ENCODE measurements at regions not wholly inside any gene's neighbourhood (a gene's known extent, or its start where the extent isn't known, plus 50 kb on each side); places are given as distances from the start of the nearest gene placed in this dataset.

DNA sequence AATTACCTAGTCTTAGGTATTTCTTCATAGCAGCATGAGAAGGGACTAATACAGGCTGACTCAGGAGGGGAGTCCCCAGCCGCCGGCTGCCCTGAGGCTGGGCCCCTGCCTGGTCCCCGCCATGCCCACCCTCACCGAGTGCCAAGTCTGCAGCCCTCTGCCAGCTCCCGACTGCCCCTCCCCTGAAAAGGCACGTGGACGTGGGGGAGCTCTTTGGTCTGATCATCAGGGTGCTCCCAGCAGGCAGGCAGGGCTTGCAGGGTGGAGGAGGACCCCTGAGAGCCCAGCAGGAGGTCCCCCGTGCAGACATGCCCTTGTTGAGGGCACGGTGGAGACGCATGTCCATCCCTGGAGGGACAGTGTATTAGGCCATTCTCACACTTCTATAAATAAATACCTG, 110.9 kb downstream of the UNCX start:
- no peaks in the 10 kb centered on the region for H3K79me2 ChIP-seq (ENCODE audit: insufficient read depth, low read length)
- no peaks in the 10 kb centered on the region for H3K36me3 ChIP-seq (ENCODE audit: insufficient read depth, low read length)
- no peak overlapping the region for H3K4me3 ChIP-seq (ENCODE audit: low read depth in 1 of 2, low read length in 2 of 2)
- no peak overlapping the region for H3K27ac ChIP-seq (ENCODE audit: low read length)
- H4K20me1 ChIP-seq (ENCODE audit: insufficient read depth, low read length) = no peaks in the 10 kb centered on the region
- no peak for TF ChIP-seq EZH2 (IDR thresholded peaks at IDR 0.05; ENCODE audit: borderline replicate concordance, low read depth, low read length, severe bottlenecking)
- TF ChIP-seq, protein P1, sequence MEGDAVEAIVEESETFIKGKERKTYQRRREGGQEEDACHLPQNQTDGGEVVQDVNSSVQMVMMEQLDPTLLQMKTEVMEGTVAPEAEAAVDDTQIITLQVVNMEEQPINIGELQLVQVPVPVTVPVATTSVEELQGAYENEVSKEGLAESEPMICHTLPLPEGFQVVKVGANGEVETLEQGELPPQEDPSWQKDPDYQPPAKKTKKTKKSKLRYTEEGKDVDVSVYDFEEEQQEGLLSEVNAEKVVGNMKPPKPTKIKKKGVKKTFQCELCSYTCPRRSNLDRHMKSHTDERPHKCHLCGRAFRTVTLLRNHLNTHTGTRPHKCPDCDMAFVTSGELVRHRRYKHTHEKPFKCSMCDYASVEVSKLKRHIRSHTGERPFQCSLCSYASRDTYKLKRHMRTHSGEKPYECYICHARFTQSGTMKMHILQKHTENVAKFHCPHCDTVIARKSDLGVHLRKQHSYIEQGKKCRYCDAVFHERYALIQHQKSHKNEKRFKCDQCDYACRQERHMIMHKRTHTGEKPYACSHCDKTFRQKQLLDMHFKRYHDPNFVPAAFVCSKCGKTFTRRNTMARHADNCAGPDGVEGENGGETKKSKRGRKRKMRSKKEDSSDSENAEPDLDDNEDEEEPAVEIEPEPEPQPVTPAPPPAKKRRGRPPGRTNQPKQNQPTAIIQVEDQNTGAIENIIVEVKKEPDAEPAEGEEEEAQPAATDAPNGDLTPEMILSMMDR (IDR thresholded peaks at IDR 0.05; ENCODE audit: borderline replicate concordance, extremely low read depth, low read length, poor library complexity, severe bottlenecking) = no peak
- no peak overlapping the region for H3K4me2 ChIP-seq (ENCODE audit: insufficient read depth, low read length)
- no peaks in the 10 kb centered on the region for H3K9me3 ChIP-seq (ENCODE audit: insufficient read depth, low read length, severe bottlenecking)
- no peak overlapping the region for H2AFZ ChIP-seq (ENCODE audit: low read depth, low read length)
- H3K27me3 ChIP-seq (ENCODE audit: insufficient read depth, low read length, poor library complexity) = no peaks in the 10 kb centered on the region
- H3K9ac ChIP-seq (ENCODE audit: low read depth, low read length) = no peak overlapping the region
- ATAC-seq (ENCODE audit: insufficient read depth, low read depth) = no peak
- DNase-seq = no peak
- H3K4me1 ChIP-seq (ENCODE audit: insufficient read depth, low read length) = no peaks in the 10 kb centered on the region

- Histone ChIP-seq H3K27me3 (ENCODE audit: insufficient read depth, low read length, poor library complexity) (no peaks in the 10 kb centered on the region), H3K4me2 (ENCODE audit: insufficient read depth, low read length) (no peak overlapping the region), H3K79me2 (ENCODE audit: insufficient read depth, low read length) (no peaks in the 10 kb centered on the region), H2AFZ (ENCODE audit: low read depth, low read length) (no peak overlapping the region), H3K36me3 (ENCODE audit: insufficient read depth, low read length) (no peaks in the 10 kb centered on the region), H3K27ac (ENCODE audit: low read length) (no peak overlapping the region), H3K4me1 (ENCODE audit: insufficient read depth, low read length) (no peaks in the 10 kb centered on the region), H3K4me3 (ENCODE audit: low read depth in 1 of 2, low read length in 2 of 2) (no peak overlapping the region), H3K9me3 (ENCODE audit: insufficient read depth, low read length, severe bottlenecking) (no peaks in the 10 kb centered on the region), H4K20me1 (ENCODE audit: insufficient read depth, low read length) (no peaks in the 10 kb centered on the region), H3K9ac (ENCODE audit: low read depth, low read length) (no peak overlapping the region)
- ATAC-seq (ENCODE audit: insufficient read depth, low read depth) (no peak), DNase-seq (no peak)
- TF ChIP-seq, protein P1 (IDR thresholded peaks at IDR 0.05; ENCODE audit: borderline replicate concordance, extremely low read depth, low read length, poor library complexity, severe bottlenecking) = no peak
- TF ChIP-seq EZH2 (IDR thresholded peaks at IDR 0.05; ENCODE audit: borderline replicate concordance, low read depth, low read length, severe bottlenecking) = no peak
These were observed 111.7 kb downstream of the UNCX start for GRCh38 chr7:1344421-1344820.

GRCh38 chr7:1344981-1345701, 112.5 kb downstream of the UNCX start:
- Histone ChIP-seq H3K9me3 (ENCODE audit: insufficient read depth, low read length, severe bottlenecking) (no peaks in the 10 kb centered on the region), H3K36me3 (ENCODE audit: insufficient read depth, low read length) (no peaks in the 10 kb centered on the region), H4K20me1 (ENCODE audit: insufficient read depth, low read length) (no peaks in the 10 kb centered on the region), H3K4me2 (ENCODE audit: insufficient read depth, low read length) (no peak overlapping the region), H3K9ac (ENCODE audit: low read depth, low read length) (no peak overlapping the region), H3K4me1 (ENCODE audit: insufficient read depth, low read length) (no peaks in the 10 kb centered on the region), H3K27ac (ENCODE audit: low read length) (no peak overlapping the region), H2AFZ (ENCODE audit: low read depth, low read length) (no peak overlapping the region), H3K27me3 (ENCODE audit: insufficient read depth, low read length, poor library complexity) (no peaks in the 10 kb centered on the region), H3K79me2 (ENCODE audit: insufficient read depth, low read length) (no peaks in the 10 kb centered on the region), H3K4me3 (ENCODE audit: low read depth in 1 of 2, low read length in 2 of 2) (no peak overlapping the region)
- TF ChIP-seq, protein P1 (IDR thresholded peaks at IDR 0.05; ENCODE audit: borderline replicate concordance, extremely low read depth, low read length, poor library complexity, severe bottlenecking) = no peak
- no peak for TF ChIP-seq EZH2 (IDR thresholded peaks at IDR 0.05; ENCODE audit: borderline replicate concordance, low read depth, low read length, severe bottlenecking)
- no peak for DNase-seq
- ATAC-seq (ENCODE audit: insufficient read depth, low read depth) = no peak

All from DND-41 (cell line).